ENCODE measurements at regions not wholly inside any gene's neighbourhood (a gene's known extent, or its start where the extent isn't known, plus 50 kb on each side); places are given as distances from the start of the nearest gene placed in this dataset.

GRCh38 chr1:219374046-219374566 lies 200.4 kb downstream of the LYPLAL1 start:
- no peak overlapping the region for H3K27ac ChIP-seq

DNA sequence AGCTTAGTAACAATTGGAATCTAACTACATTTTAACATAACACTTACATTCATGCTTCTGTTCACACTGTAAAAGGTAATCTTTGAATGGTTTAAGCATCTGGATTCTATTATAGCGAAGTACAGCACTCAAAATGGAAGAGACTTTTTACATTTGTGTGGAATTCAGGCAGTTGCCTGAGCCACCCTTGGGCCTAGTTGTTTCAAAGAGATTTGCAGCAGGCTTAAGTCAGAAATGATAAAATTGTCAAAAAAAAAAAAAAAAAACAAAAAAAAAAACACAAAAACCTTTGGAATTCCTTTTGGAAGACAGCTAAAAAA lies 199.9 kb downstream of the LYPLAL1 start:
- no peaks in the 10 kb centered on the region for H3K27me3 Mint-ChIP-seq (ENCODE audit: insufficient read depth, low read depth)
- no peaks in the 10 kb centered on the region for H4K20me1 ChIP-seq (ENCODE audit: low read depth)
- H3K79me2 ChIP-seq (ENCODE audit: low read depth): no peaks in the 10 kb centered on the region
- H2AFZ ChIP-seq (replicated peaks): no peak overlapping the region
- no peak overlapping the region for H3K9ac ChIP-seq
- no peaks in the 10 kb centered on the region for H3K36me3 Mint-ChIP-seq
- no peaks in the 10 kb centered on the region for H3K36me3 ChIP-seq
- no peak overlapping the region for H3K27ac ChIP-seq
- no peak overlapping the region for H3K4me3 Mint-ChIP-seq
- no peak overlapping the region for H3K27ac Mint-ChIP-seq
- no peak overlapping the region for H3K4me2 ChIP-seq
- H3K9me3 Mint-ChIP-seq: no peaks in the 10 kb centered on the region
- no peak for DNase-seq (ENCODE audit: low spot score)
- H3K4me1 Mint-ChIP-seq: peaks cover 3% of the 10 kb centered on the region
- TF ChIP-seq EZH2 (IDR thresholded peaks at IDR 0.05) (no peak), EZH2phosphoT487 (IDR thresholded peaks at IDR 0.05) (no peak)
- TF ChIP-seq, protein P1, sequence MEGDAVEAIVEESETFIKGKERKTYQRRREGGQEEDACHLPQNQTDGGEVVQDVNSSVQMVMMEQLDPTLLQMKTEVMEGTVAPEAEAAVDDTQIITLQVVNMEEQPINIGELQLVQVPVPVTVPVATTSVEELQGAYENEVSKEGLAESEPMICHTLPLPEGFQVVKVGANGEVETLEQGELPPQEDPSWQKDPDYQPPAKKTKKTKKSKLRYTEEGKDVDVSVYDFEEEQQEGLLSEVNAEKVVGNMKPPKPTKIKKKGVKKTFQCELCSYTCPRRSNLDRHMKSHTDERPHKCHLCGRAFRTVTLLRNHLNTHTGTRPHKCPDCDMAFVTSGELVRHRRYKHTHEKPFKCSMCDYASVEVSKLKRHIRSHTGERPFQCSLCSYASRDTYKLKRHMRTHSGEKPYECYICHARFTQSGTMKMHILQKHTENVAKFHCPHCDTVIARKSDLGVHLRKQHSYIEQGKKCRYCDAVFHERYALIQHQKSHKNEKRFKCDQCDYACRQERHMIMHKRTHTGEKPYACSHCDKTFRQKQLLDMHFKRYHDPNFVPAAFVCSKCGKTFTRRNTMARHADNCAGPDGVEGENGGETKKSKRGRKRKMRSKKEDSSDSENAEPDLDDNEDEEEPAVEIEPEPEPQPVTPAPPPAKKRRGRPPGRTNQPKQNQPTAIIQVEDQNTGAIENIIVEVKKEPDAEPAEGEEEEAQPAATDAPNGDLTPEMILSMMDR (IDR thresholded peaks at IDR 0.05): no peak
- no peak overlapping the region for H3K4me3 ChIP-seq
- no peaks in the 10 kb centered on the region for H3K9me3 ChIP-seq (ENCODE audit: low read depth)
- H3K4me1 ChIP-seq: no peaks in the 10 kb centered on the region
- H3F3A ChIP-seq (ENCODE audit: low read depth): no peaks in the 10 kb centered on the region
- H3K27me3 ChIP-seq: no peaks in the 10 kb centered on the region

More at GRCh38 chr1:219374046-219374566, 200.4 kb downstream of the LYPLAL1 start:
- no peak overlapping the region for H3K4me3 ChIP-seq
- Mint-ChIP-seq H3K27ac (no peak overlapping the region), H3K36me3 (no peaks in the 10 kb centered on the region), H3K9me3 (no peaks in the 10 kb centered on the region), H3K4me1 (peaks cover 3% of the 10 kb centered on the region), H3K4me3 (no peak overlapping the region), H3K27me3 (ENCODE audit: insufficient read depth, low read depth) (no peaks in the 10 kb centered on the region)
- H3K9me3 ChIP-seq (ENCODE audit: low read depth): no peaks in the 10 kb centered on the region
- no peak overlapping the region for H2AFZ ChIP-seq (replicated peaks)
- no peaks in the 10 kb centered on the region for H4K20me1 ChIP-seq (ENCODE audit: low read depth)
- H3K79me2 ChIP-seq (ENCODE audit: low read depth): no peaks in the 10 kb centered on the region
- H3F3A ChIP-seq (ENCODE audit: low read depth): no peaks in the 10 kb centered on the region
- no peaks in the 10 kb centered on the region for H3K36me3 ChIP-seq
- H3K4me1 ChIP-seq: no peaks in the 10 kb centered on the region
- TF ChIP-seq, protein P1 (IDR thresholded peaks at IDR 0.05): no peak
- TF ChIP-seq EZH2 (IDR thresholded peaks at IDR 0.05) (no peak), EZH2phosphoT487 (IDR thresholded peaks at IDR 0.05) (no peak)
- no peaks in the 10 kb centered on the region for H3K27me3 ChIP-seq
- no peak for DNase-seq (ENCODE audit: low spot score)
- H3K4me2 ChIP-seq: no peak overlapping the region
- H3K9ac ChIP-seq: no peak overlapping the region

DNA sequence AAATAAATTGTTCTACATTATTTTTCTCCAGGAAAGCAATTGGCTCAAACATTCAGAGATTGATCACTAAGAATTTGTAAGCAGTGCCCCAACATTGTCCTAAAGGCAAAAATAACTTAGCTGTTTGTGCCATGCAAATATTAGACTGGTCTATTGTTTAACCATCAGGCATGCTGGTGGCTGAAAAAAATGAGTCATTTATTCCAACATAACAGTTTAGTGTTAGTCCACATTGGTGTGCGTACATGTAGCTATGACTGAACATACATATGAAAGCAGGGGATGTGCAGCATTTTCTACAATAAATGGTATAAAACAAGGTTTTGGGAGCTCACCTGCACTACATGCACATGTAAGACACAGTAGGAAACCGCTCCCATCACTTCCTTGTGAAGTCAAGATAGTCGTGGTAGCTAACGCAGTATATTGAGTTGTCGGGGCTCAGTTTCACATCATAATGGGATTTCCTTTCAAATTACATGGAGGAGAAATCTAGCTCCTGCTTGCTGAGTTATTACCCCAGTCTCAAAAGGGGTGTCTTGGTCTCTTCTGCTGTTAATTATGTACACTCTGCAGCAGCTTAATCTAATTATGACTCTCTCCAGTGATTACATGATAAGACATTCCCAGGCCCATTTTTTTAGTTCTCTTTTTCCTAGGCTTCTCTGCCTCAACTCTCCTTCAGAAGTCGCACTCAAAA lies 199.4 kb downstream of the LYPLAL1 start:
- H3K27ac Mint-ChIP-seq: no peak overlapping the region
- no peak overlapping the region for H3K27ac ChIP-seq
- H2AFZ ChIP-seq (replicated peaks): no peak overlapping the region

More for the DNA sequence above, 199.4 kb downstream of the LYPLAL1 start:
- no peaks in the 10 kb centered on the region for H3K36me3 ChIP-seq
- no peak overlapping the region for H3K4me3 ChIP-seq
- no peaks in the 10 kb centered on the region for H3K79me2 ChIP-seq (ENCODE audit: low read depth)
- no peaks in the 10 kb centered on the region for H3K36me3 Mint-ChIP-seq
- H3K9ac ChIP-seq: no peak overlapping the region
- no peaks in the 10 kb centered on the region for H3K4me1 ChIP-seq
- H3K9me3 ChIP-seq (ENCODE audit: low read depth): no peaks in the 10 kb centered on the region
- peaks cover 3% of the 10 kb centered on the region for H3K4me1 Mint-ChIP-seq
- H4K20me1 ChIP-seq (ENCODE audit: low read depth): no peaks in the 10 kb centered on the region
- no peak overlapping the region for H3K4me3 Mint-ChIP-seq
- H3K9me3 Mint-ChIP-seq: no peaks in the 10 kb centered on the region
- H3F3A ChIP-seq (ENCODE audit: low read depth): no peaks in the 10 kb centered on the region
- no peaks in the 10 kb centered on the region for H3K27me3 Mint-ChIP-seq (ENCODE audit: insufficient read depth, low read depth)
- no peak overlapping the region for H3K4me2 ChIP-seq
- TF ChIP-seq, protein P1 (IDR thresholded peaks at IDR 0.05): no peak
- no peak for TF ChIP-seq EZH2 (IDR thresholded peaks at IDR 0.05)
- TF ChIP-seq EZH2phosphoT487 (IDR thresholded peaks at IDR 0.05): no peak
- DNase-seq (ENCODE audit: low spot score): no peak
- H3K27me3 ChIP-seq: no peaks in the 10 kb centered on the region

Data from neural progenitor cell (in vitro differentiated cells).